Astrocyte (in vitro differentiated cells and primary cell): ENCODE measurements at regions not wholly inside any gene's neighbourhood (a gene's known extent, or its start where the extent isn't known, plus 50 kb on each side); places are given as distances from the start of the nearest gene placed in this dataset.

Experiments
- CTCF ChIP-seq: IDR thresholded peaks from 2 replicates; pipeline ENCODE4 v1.5.1; 2011; ENCODE audit warnings: low read depth, mild to moderate bottlenecking, inconsistent platforms, low read length, moderate library complexity; ENCODE audit not compliant: insufficient read depth
- EZH2 ChIP-seq: IDR thresholded peaks from 2 replicates; pipeline ENCODE4 v1.6.1; 2012; ENCODE audit warnings: mild to moderate bottlenecking, low read length, inconsistent platforms; ENCODE audit not compliant: insufficient read depth

- TF ChIP-seq EZH2 (no peak), CTCF (no peak)
Observed at GRCh38 chr9:75713335-75713734, 177.1 kb upstream of the PCSK5 start.
